NCI-H446 (cell line): ENCODE measurements at regions not wholly inside any gene's neighbourhood (a gene's known extent, or its start where the extent isn't known, plus 50 kb on each side); places are given as distances from the start of the nearest gene placed in this dataset.
"Not testable (repeated sequence)": the region's sequence is repeated elsewhere in the genome, so short reads cannot be mapped to it uniquely, and the experiment has no call there.

Experiments used
- DNase-seq, 2 experiments: peaks; one replicate each; lab custom pipeline; 2025; lab: John Stamatoyannopoulos, UW

GRCh38 chr7:138169441-138169851 is 93.2 kb downstream of the AKR1D1 start:
- no peak for DNase-seq

- no peak for DNase-seq
Observed at GRCh38 chr7:138170298-138170697, 94.0 kb downstream of the AKR1D1 start.

GRCh38 chr7:138170959-138171703 is 94.9 kb downstream of the AKR1D1 start:
- no peak for DNase-seq

- no peak for DNase-seq
Observed at GRCh38 chr7:138173548-138173947, 97.3 kb downstream of the AKR1D1 start.

- DNase-seq = no peak
Observed at GRCh38 chr7:138176060-138176459, 99.8 kb downstream of the AKR1D1 start.

- DNase-seq = no peak
Observed at GRCh38 chr7:138184191-138184590, 107.9 kb downstream of the AKR1D1 start.

GRCh38 chr7:138185132-138185908 is 109.1 kb downstream of the AKR1D1 start:
- DNase-seq = no peak

- no peak for DNase-seq
Observed at GRCh38 chr7:138186951-138187351, 110.7 kb downstream of the AKR1D1 start.

GRCh38 chr7:138188290-138188858 is 112.1 kb downstream of the AKR1D1 start:
- DNase-seq = no peak

- no peak for DNase-seq
Observed at GRCh38 chr7:138194567-138194966, 118.3 kb downstream of the AKR1D1 start.

- DNase-seq = no peak
Observed at GRCh38 chr7:138195151-138195571, 118.9 kb downstream of the AKR1D1 start.

GRCh38 chr7:138196503-138196946 is 120.3 kb downstream of the AKR1D1 start:
- not testable (repeated sequence) for DNase-seq

- no peak for DNase-seq
Observed at GRCh38 chr7:138196971-138197896, 121.0 kb downstream of the AKR1D1 start.

GRCh38 chr7:138204285-138204981 is 128.2 kb downstream of the AKR1D1 start:
- DNase-seq = peak in 1 of 2 experiments; percentile 75

- no peak for DNase-seq
Observed at GRCh38 chr7:138204982-138205298, 128.7 kb downstream of the AKR1D1 start.

- no peak for DNase-seq
Observed at GRCh38 chr7:138205614-138206150, 129.4 kb downstream of the AKR1D1 start.

- DNase-seq = no peak
Observed at GRCh38 chr7:138207555-138207971, 131.3 kb downstream of the AKR1D1 start.

- DNase-seq = no peak
Observed at GRCh38 chr7:138208142-138208570, 131.9 kb downstream of the AKR1D1 start.

- DNase-seq = no peak
Observed at GRCh38 chr7:138208864-138209263, 132.6 kb downstream of the AKR1D1 start.

- DNase-seq = no peak
Observed at GRCh38 chr7:138212314-138212713, 136.1 kb downstream of the AKR1D1 start.

- no peak for DNase-seq
Observed at GRCh38 chr7:138214926-138215325, 138.7 kb downstream of the AKR1D1 start.
